GM19397 (cell line): ENCODE measurements at regions not wholly inside any gene's neighbourhood (a gene's known extent, or its start where the extent isn't known, plus 50 kb on each side); places are given as distances from the start of the nearest gene placed in this dataset.

Experiments
- ATAC-seq: cut with Tn5 transposase; IDR thresholded peaks from one replicate; pipeline ENCODE4 v1.9.1; 2021; ENCODE audit warnings: mild to moderate bottlenecking, moderate library complexity; ENCODE audit not compliant: unreplicated experiment

GRCh38 chr1:229101011-229101871 lies 169.7 kb upstream of the RAB4A start:
- ATAC-seq: no peak

- ATAC-seq: no peak
These were observed 168.0 kb upstream of the RAB4A start for GRCh38 chr1:229102741-229103391.

GRCh38 chr1:229104654-229105053 lies 166.3 kb upstream of the RAB4A start:
- ATAC-seq: no peak

- no peak for ATAC-seq
These were observed 165.8 kb upstream of the RAB4A start for GRCh38 chr1:229105109-229105508.

DNA sequence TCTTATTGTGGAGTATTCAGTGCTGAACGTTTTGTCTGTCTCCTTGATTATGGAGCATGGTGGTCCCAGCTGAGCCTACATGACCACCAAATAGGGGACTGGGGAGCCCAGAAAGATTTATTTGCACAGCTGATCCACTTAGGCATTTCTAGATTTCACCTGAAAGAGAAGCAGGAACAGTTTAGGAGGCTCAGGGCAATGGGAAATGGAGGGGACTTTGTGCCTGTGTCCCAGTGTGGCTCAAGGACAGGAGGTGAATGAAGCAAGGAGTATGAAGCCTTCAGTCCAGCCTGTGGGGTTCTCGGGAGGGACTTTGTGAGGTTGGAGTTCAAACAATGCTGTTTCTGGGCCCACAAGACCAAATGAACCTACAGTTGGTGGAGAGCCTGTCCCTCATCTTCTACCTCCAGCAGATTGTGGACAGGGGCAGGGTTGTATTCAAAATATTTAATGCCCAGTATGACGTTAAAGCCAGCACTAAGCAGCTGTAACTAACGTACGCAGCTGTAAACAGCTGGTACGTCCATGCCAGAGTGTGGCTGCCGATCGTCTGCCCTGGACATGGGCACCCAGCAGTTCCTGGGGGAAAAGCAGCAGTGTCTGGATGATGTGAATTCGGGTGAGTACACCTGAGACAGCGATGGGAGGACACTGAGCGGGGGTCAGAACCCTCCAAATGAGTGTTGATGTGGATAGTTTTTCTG lies 164.9 kb upstream of the RAB4A start:
- ATAC-seq: no peak

- ATAC-seq: no peak
These were observed 164.3 kb upstream of the RAB4A start for GRCh38 chr1:229106526-229107125.

- no peak for ATAC-seq
These were observed 163.6 kb upstream of the RAB4A start for GRCh38 chr1:229107304-229107815.

- ATAC-seq: no peak
These were observed 162.9 kb upstream of the RAB4A start for GRCh38 chr1:229107972-229108371.

- no peak for ATAC-seq
These were observed 162.2 kb upstream of the RAB4A start for GRCh38 chr1:229108598-229109201.

DNA sequence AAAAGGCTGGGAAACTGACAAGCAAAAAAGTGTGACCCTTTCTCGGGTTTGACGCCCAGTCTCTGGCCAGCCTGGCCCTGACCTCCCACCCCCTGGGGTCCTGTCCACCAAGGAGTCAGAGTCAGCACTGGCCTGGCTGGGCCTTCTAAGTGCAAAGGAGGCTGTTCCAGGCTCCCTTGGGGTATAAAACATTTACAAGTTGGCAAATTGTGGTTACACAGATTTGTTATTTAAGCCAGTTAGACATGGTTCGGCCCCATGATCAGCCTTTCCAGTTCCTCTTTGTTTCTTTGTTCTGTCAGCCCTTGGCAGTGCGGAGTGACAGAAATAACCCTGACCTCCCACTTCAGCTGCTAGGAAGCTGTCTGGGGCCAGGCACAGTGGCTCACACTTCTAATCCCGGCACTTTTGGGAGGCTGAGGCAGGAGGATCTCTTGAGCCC lies 161.6 kb upstream of the RAB4A start:
- ATAC-seq: no peak

DNA sequence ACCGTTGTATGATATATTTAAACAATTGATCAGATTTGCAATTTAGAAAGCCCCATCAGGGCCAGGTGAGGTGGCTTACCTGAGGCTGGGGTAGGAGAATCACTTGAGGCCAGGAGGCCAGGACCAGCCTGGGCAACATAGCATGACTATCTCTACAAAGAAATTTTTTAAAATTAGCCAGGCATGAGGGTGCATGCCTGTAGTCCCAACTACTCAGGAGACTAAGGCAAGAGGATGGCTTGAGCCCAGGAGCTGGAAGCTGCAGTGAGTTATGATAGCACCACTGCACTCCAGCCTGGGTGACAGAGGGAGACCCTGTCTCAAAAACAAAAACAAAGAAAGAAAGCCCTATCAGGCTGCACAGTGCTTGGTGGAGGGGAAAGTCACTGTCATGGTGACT lies 159.9 kb upstream of the RAB4A start:
- no peak for ATAC-seq

DNA sequence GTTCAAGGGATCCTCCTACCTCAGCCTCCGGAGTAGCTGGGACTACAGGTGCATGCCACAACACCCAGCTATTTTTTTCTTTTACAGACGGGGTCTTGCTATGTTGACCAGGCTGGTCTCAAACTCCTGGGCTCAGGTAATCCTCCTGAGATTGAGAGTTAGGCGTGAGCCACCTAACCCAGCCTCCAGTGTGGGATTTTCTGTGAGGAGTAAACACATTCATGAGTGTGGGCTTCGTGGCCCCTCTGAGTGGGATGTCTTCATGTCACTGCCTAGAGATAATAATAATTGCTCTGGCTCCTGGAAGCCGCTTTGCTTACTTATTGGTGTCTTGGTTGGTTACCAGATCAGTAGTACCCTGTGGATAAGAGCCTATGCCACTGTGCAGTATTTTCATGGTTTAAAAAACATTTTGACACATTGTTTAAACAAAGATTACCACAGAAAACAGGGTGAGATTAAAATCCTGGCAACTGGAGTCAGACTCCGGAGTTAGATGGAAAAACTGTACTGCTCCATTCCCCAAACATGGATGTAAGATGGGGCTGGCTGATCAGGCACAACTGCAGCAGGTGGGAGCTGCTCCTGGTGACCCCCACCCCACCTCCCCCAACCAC lies 159.1 kb upstream of the RAB4A start:
- no peak for ATAC-seq

DNA sequence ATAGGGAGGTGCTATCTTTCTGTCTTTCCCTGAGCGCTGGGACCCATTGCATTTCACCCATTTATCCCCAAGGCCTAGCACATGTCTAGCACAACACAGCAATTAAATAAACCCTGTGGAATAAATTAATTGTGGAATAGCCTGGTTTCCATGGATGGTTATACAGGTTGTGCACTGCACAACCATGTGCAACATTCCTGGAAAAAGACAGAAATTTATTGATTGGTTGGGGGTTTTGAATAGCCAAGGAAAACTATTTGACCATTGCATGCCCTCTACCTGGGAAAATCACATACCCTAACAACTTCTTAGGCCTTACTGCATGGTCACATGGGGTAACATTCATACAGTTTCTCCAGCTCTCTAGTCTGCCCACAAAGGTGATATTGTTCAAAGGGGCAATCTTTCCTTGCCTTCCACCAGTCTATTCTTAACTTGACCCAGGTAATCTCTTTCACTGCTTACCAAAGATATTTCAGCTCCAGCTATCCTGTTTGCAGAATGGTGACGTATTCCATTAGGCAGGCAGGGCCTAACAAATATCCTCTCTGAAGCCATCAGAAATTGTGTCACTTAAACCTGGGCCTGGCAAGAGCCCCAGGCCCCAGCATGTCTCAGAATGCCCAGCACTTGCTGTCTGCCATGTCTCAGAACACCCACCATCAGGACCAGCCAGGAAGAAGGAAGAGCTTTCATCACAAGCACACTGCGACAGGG lies 157.9 kb upstream of the RAB4A start:
- ATAC-seq: no peak

- ATAC-seq: no peak
These were observed 156.6 kb upstream of the RAB4A start for GRCh38 chr1:229114315-229114714.

GRCh38 chr1:229114850-229115365 lies 156.0 kb upstream of the RAB4A start:
- no peak for ATAC-seq

DNA sequence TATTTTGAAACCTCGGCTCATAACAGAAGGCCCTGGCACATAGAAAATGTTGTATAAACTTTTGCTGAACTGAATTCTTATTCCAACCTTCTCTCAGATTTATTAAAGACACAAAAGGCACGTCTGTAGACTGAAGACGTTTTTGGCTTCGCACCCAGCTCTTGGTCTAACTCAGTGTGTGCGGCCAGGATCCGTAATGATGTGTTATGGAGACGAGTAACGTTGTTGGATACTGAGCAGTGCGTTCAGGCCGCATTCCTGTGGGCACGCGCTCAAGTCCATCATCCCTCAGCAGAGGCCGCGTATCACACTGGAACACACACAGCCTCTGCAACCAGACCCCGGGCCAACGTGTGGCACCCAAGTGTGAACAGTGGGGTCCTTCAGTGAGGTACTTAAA lies 154.8 kb upstream of the RAB4A start:
- ATAC-seq: no peak

- no peak for ATAC-seq
These were observed 153.1 kb upstream of the RAB4A start for GRCh38 chr1:229117664-229118300.

- no peak for ATAC-seq
These were observed 152.3 kb upstream of the RAB4A start for GRCh38 chr1:229118477-229119061.

DNA sequence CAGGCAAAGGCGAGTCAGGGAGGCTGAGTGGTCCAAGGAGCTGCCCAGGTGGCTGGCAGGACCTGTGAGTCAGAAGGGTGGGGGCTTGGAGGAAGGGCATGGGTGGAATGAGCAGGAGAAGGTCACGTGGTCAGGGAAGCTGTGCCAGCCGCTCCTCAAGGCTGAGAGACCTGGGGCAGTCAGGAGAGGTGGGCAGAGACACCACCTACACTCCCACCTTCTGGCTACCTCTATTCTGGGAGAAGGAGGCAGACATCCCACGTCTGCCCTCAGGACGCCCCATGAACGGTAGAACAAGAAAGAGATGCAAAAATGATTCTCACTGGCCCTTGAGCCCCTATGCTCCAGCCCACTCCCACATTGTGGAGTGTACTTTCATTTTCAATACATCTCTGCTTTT lies 151.8 kb upstream of the RAB4A start:
- no peak for ATAC-seq
